Panc1 (cell line): ENCODE measurements at regions not wholly inside any gene's neighbourhood (a gene's known extent, or its start where the extent isn't known, plus 50 kb on each side); places are given as distances from the start of the nearest gene placed in this dataset.

Experiments
- ATAC-seq: fragments of 200-7000 bp; cut with Tn5 transposase; 2 replicates; pipeline ENCODE4 v1.9.1; 2020; ENCODE audit warnings: mild to moderate bottlenecking, moderate library complexity
- BruUV-seq: library from RNA; stranded (reverse); fragments of 400-500 nt; replicated peaks from 2 replicates; lab custom pipeline; 2021; lab: Mats Ljungman, UMichigan
- CTCF ChIA-PET: fragments of 300-600 bp; sonication (Branson Sonifier 250); formaldehyde crosslinking; loops from one replicate; lab custom pipeline; 2022; ENCODE audit warnings: antibody characterized with exemption; lab: Charles Lee
- POLR2A ChIA-PET: fragments of 300-600 bp; sonication (Branson Sonifier 250); formaldehyde crosslinking; loops from one replicate; lab custom pipeline; 2022; ENCODE audit warnings: antibody characterized with exemption; lab: Charles Lee
- DNase-seq: peaks from one replicate; pipeline ENCODE4 v3.0.0-alpha.2; 2010; ENCODE audit warnings: low read depth, low spot score
- H3K27ac ChIP-seq: 2 replicates; pipeline ENCODE4 v1.5.1; 2011; ENCODE audit warnings: mild to moderate bottlenecking, low read length, inconsistent platforms
- H3K27me3 ChIP-seq: fragments of 200-500 bp; sonication (Bioruptor generic); 2 replicates; pipeline ENCODE4 v1.6.0; 2014; ENCODE audit warnings: low read length, inconsistent platforms; ENCODE audit not compliant: control insufficient read depth, insufficient read depth
- H3K36me3 ChIP-seq: fragments of 200-500 bp; sonication (Bioruptor generic); 2 replicates; pipeline ENCODE4 v1.5.1; 2014; ENCODE audit warnings: inconsistent platforms, mild to moderate bottlenecking, low read length, moderate library complexity; ENCODE audit not compliant: control insufficient read depth, insufficient read depth
- H3K4me1 ChIP-seq: 2 replicates; pipeline ENCODE4 v1.5.1; 2011; ENCODE audit warnings: inconsistent platforms, mild to moderate bottlenecking, low read length, moderate library complexity; ENCODE audit not compliant: control insufficient read depth, insufficient read depth
- H3K4me3 ChIP-seq, 2 experiments: 2 replicates each; pipeline ENCODE4 v1.5.1; 2011 to 2012; ENCODE audit warnings: low read depth in 2 of 2, low read length in 2 of 2, mild to moderate bottlenecking in 2 of 2, inconsistent platforms in 1 of 2, moderate library complexity in 1 of 2
- H3K9me3 ChIP-seq: fragments of 200-500 bp; sonication (Bioruptor generic); 2 replicates; pipeline ENCODE4 v1.5.1; 2014; ENCODE audit warnings: low read depth, mild to moderate bottlenecking, inconsistent platforms, low read length, moderate library complexity; ENCODE audit not compliant: control insufficient read depth, insufficient read depth
- CTCF ChIP-seq: fragments of 450-650 bp; IDR thresholded peaks from 2 replicates; pipeline ENCODE4 v1.5.1; 2017; ENCODE audit warnings: mild to moderate bottlenecking
- POLR2AphosphoS5 ChIP-seq: IDR thresholded peaks from 2 replicates; pipeline ENCODE4 v1.6.1; 2012; ENCODE audit warnings: mild to moderate bottlenecking, low read depth, low read length, moderate library complexity
- REST ChIP-seq, 2 experiments: IDR thresholded peaks; 2 replicates each; pipeline ENCODE4 v1.6.1; 2011 to 2012; ENCODE audit warnings: low read depth in 2 of 2, control low read depth in 1 of 2, low read length in 1 of 2, mild to moderate bottlenecking in 1 of 2, moderate library complexity in 1 of 2; ENCODE audit not compliant: insufficient read depth in 1 of 2
- SIN3A ChIP-seq: IDR thresholded peaks from 2 replicates; pipeline ENCODE4 v1.6.1; 2012; ENCODE audit warnings: low read depth, mild to moderate bottlenecking, low read length, moderate library complexity, borderline replicate concordance; ENCODE audit not compliant: insufficient read depth
- TCF7L2 ChIP-seq: IDR thresholded peaks from 2 replicates; pipeline ENCODE4 v1.6.1; 2011; ENCODE audit warnings: mild to moderate bottlenecking, low read depth, low read length, inconsistent platforms
- in situ Hi-C: cut with HindIII; loops from 2 replicates; pipeline ENCODE4 v1.10.0; 2016; ENCODE audit warnings: low sequenced_read_pairs, low pct_unique_long_range_greater_than_20kb
- intact Hi-C: fragments of 100-400 bp; cut with micrococcal nuclease; formaldehyde crosslinking; loops from one replicate; pipeline ENCODE4 v1.10.0; 2022; ENCODE audit not compliant: unreplicated experiment

GRCh38 chr10:78280604-78281003 lies 246.9 kb downstream of the RPS24 start:
- CTCF ChIA-PET = no interaction called here
- ATAC-seq (no peak), DNase-seq (no peak)
- H3K4me1 ChIP-seq = no peaks in the 10 kb centered on the region
- H3K9me3 ChIP-seq = no peaks in the 10 kb centered on the region
- H3K36me3 ChIP-seq = no peaks in the 10 kb centered on the region
- no peak overlapping the region for H3K27ac ChIP-seq
- no TSS peak for BruUV-seq
- TF ChIP-seq TCF7L2 = no peak
- no peak for TF ChIP-seq REST (IDR thresholded peaks at IDR 0.05; ENCODE audit: insufficient read depth in 1 of 2, low read depth in 2 of 2, low read length in 1 of 2)
- no peak for TF ChIP-seq POLR2AphosphoS5
- no peak for TF ChIP-seq CTCF
- TF ChIP-seq SIN3A = no peak
- no peaks in the 10 kb centered on the region; the same call in 1 of the 2 replicates for H3K27me3 ChIP-seq
- intact Hi-C loops (no loop called here), in situ Hi-C loops (no loop called here)
- H3K4me3 ChIP-seq = no peak overlapping the region
- POLR2A ChIA-PET = no interaction called here

GRCh38 chr10:78281627-78282026 lies 248.0 kb downstream of the RPS24 start:
- H3K27ac ChIP-seq = no peak overlapping the region
- no TSS peak for BruUV-seq
- H3K4me3 ChIP-seq = no peak overlapping the region
- H3K4me1 ChIP-seq = no peaks in the 10 kb centered on the region
- POLR2A ChIA-PET = no interaction called here
- in situ Hi-C loops (no loop called here), intact Hi-C loops (no loop called here)
- no peaks in the 10 kb centered on the region for H3K36me3 ChIP-seq
- no peaks in the 10 kb centered on the region for H3K9me3 ChIP-seq
- DNase-seq (no peak), ATAC-seq (no peak)
- CTCF ChIA-PET = no interaction called here
- no peaks in the 10 kb centered on the region; the same call in 1 of the 2 replicates for H3K27me3 ChIP-seq
- TF ChIP-seq REST (IDR thresholded peaks at IDR 0.05; ENCODE audit: insufficient read depth in 1 of 2, low read depth in 2 of 2, low read length in 1 of 2) (no peak), CTCF (no peak), POLR2AphosphoS5 (no peak), TCF7L2 (no peak), SIN3A (no peak)
